SK-N-DZ (cell line): ENCODE measurements at regions not wholly inside any gene's neighbourhood (a gene's known extent, or its start where the extent isn't known, plus 50 kb on each side); places are given as distances from the start of the nearest gene placed in this dataset.

Source experiments
- small RNA-seq, 2 experiments: library from RNA; depleted of rRNA; stranded (forward); fragments of <200 nt; gene quantifications; one replicate each; pipeline ENCODE3, GENCODE V24; 2014

Small RNA genes in the stretch of these regions (small RNA-seq; reads per million reads assigned to genes)
- gene AC091042.1 (0 reads per million in 2 experiments), gene MIR5011 (0 reads per million in 2 experiments), gene RNU6-1037P (0 reads per million in 2 experiments), gene RPL31P9 (0 reads per million in 2 experiments)
